ENCODE measurements at regions not wholly inside any gene's neighbourhood (a gene's known extent, or its start where the extent isn't known, plus 50 kb on each side); places are given as distances from the start of the nearest gene placed in this dataset.

DNA sequence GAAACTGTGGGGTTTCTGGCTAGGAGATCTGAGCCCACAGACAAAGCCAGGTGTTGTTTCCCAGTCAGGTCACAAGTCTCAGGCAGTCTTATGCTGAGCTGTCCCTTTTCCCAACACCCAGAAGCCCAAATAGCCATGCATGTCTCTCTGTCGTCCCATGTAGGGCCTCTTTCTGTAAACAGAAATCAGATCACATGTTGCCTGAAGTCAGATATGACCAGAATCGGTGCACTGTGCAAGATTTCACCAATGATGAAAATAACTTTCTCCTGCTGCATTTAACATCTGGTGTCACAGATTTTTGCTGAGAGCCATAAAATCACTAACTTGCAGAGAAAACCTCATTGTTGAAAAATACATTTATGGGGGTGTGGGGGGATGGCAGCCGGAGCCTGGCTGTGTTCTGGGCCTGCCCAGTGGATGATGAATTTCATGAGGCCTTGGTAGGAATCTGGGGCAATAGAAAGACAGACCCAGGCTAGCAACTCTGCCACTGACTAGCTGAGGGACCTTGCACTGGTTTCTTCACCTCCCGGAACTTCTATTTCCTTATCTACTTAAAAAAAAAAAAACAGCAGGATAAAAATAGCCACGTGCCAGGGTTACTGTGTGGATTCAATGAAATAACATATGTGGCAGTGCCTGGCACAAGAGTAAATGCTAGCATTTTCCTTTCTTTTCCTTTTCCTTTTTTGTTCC is 158.8 kb upstream of the NFIA start:
- no peaks in the 10 kb centered on the region for H3K36me3 ChIP-seq (ENCODE audit: control insufficient read depth, insufficient read depth, low read length)
- DNase-seq (ENCODE audit: low read depth) (no peak), FAIRE-seq (peak; percentile 72)
- H3K4me3 ChIP-seq (ENCODE audit: low read depth, low read length), result no peak overlapping the region
- TF ChIP-seq CTCF (IDR thresholded peaks at IDR 0.05; ENCODE audit: insufficient read depth, low read length, severe bottlenecking), result no peak
- no peaks in the 10 kb centered on the region for H3K27me3 ChIP-seq (ENCODE audit: control insufficient read depth, insufficient read depth, low read length)

DNA sequence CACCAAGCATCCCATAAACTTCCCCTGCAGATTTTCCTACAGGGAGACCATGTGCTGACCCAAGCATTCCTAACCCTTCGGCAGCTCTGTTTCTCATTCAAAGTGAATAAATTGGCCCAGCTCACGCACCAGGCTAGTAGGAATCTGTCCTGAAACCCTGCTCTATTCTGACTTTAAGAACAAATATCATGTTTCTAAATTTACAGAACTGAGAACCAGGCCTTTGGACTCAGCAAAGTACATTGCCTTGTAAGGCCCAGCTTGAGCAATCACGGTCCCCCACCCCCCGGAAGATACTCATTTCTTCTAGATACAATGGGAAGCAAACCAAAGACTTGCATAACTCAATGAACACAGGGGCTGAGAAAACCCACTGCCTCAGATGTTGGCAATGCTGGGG is 160.1 kb upstream of the NFIA start:
- H3K4me3 ChIP-seq (ENCODE audit: low read depth, low read length), result no peak overlapping the region
- H3K27me3 ChIP-seq (ENCODE audit: control insufficient read depth, insufficient read depth, low read length), result no peaks in the 10 kb centered on the region
- FAIRE-seq, result no peak
- DNase-seq (ENCODE audit: low read depth), result no peak
- H3K36me3 ChIP-seq (ENCODE audit: control insufficient read depth, insufficient read depth, low read length), result no peaks in the 10 kb centered on the region
- no peak for TF ChIP-seq CTCF (IDR thresholded peaks at IDR 0.05; ENCODE audit: insufficient read depth, low read length, severe bottlenecking)

DNA sequence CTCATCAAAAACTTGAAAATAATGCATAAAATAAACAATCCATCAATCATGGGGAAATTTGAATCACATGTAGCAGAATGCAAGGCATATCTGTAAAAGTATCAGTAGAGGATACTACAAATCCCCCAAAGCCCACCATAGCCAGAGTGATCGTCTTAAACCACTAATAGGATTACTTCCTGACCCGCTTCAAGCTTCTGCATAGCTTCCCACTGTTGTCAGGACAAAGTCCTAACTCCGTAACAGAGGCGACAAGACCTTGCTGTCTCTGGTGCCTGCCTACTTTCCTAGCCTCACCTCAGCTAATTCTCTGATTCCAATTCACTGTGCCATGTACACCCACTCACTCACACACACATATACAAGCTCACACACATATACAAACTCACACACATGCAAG is 161.2 kb upstream of the NFIA start:
- no peak for DNase-seq (ENCODE audit: low read depth)
- no peak for FAIRE-seq
- Histone ChIP-seq H3K36me3 (ENCODE audit: control insufficient read depth, insufficient read depth, low read length) (no peaks in the 10 kb centered on the region), H3K4me3 (ENCODE audit: low read depth, low read length) (no peak overlapping the region), H3K27me3 (ENCODE audit: control insufficient read depth, insufficient read depth, low read length) (no peaks in the 10 kb centered on the region)
- no peak for TF ChIP-seq CTCF (IDR thresholded peaks at IDR 0.05; ENCODE audit: insufficient read depth, low read length, severe bottlenecking)

DNA sequence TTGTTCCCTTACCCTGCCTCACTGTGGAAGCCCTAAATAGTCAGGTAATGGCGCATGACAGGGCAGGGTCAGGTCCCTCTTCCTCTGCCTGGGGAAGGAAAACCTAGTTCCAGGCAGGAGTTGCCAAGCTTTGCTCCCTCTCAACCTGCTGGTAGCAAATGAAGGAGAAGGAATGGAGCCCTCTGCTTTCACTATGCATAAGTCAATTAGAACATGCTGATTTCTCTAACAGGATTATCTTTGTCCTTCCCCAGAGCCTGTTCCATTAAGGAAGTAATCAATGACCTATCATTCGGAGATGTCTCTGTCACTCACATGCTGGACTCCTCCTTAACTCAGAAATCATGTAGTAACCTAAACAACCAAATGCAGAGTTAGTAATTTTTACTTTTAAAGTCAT is 161.8 kb upstream of the NFIA start:
- Histone ChIP-seq H3K4me3 (ENCODE audit: low read depth, low read length) (no peak overlapping the region), H3K36me3 (ENCODE audit: control insufficient read depth, insufficient read depth, low read length) (no peaks in the 10 kb centered on the region), H3K27me3 (ENCODE audit: control insufficient read depth, insufficient read depth, low read length) (no peaks in the 10 kb centered on the region)
- no peak for TF ChIP-seq CTCF (IDR thresholded peaks at IDR 0.05; ENCODE audit: insufficient read depth, low read length, severe bottlenecking)
- FAIRE-seq (no peak), DNase-seq (ENCODE audit: low read depth) (no peak)

- TF ChIP-seq CTCF (IDR thresholded peaks at IDR 0.05; ENCODE audit: insufficient read depth, low read length, severe bottlenecking), result no peak
- FAIRE-seq, result no peak
Measured at GRCh38 chr1:60918867-60919266, 163.5 kb upstream of the NFIA start.

GRCh38 chr1:60916906-60917305 is 165.5 kb upstream of the NFIA start:
- DNase-seq (ENCODE audit: low read depth) (no peak), FAIRE-seq (no peak)
- no peaks in the 10 kb centered on the region for H3K36me3 ChIP-seq (ENCODE audit: control insufficient read depth, insufficient read depth, low read length)
- no peak overlapping the region for H3K4me3 ChIP-seq (ENCODE audit: low read depth, low read length)
- no peaks in the 10 kb centered on the region for H3K27me3 ChIP-seq (ENCODE audit: control insufficient read depth, insufficient read depth, low read length)
- no peak for TF ChIP-seq CTCF (IDR thresholded peaks at IDR 0.05; ENCODE audit: insufficient read depth, low read length, severe bottlenecking)

More at GRCh38 chr1:60918867-60919266, 163.5 kb upstream of the NFIA start:
- DNase-seq (ENCODE audit: low read depth), result no peak
- H3K27me3 ChIP-seq (ENCODE audit: control insufficient read depth, insufficient read depth, low read length), result no peaks in the 10 kb centered on the region
- no peak overlapping the region for H3K4me3 ChIP-seq (ENCODE audit: low read depth, low read length)
- H3K36me3 ChIP-seq (ENCODE audit: control insufficient read depth, insufficient read depth, low read length), result no peaks in the 10 kb centered on the region

Measured in bronchial epithelial cell (primary cell).